ENCODE measurements at regions not wholly inside any gene's neighbourhood (a gene's known extent, or its start where the extent isn't known, plus 50 kb on each side); places are given as distances from the start of the nearest gene placed in this dataset.

DNA sequence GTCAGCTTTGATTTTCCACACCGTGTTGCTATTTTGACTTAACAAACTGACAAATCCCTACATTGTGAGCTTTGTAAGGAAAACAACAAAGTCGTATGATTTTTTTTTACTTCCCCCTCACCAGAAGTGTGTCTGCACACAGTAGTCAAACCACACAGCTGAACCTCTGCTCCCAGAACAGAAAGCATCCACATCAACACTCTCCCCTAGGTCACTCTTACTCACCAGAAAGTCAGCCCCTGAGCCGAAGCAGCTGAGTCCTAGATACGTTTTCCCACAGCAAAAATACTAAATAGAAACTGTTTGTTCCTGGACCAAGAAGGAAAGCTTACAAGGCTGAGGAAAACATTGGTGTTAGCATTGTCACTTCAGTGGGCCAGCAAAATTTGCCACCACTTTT is 305.7 kb downstream of the DHX15 start:
- WGBS = 41% methylated on average over 4 of the region's 4 CpGs
- H3K4me3 ChIP-seq (ENCODE audit: low read depth in 1 of 3, low read length in 3 of 3) = no peak overlapping the region
- H3K36me3 ChIP-seq (ENCODE audit: control insufficient read depth in 4 of 4, insufficient read depth in 3 of 4, low read depth in 1 of 4, low read length in 3 of 4) = no peaks in the 10 kb centered on the region
- H3K9me3 ChIP-seq (ENCODE audit: control insufficient read depth in 4 of 4, low read length in 3 of 4) = no peaks in the 10 kb centered on the region
- peak overlapping the region in 1 of 2 donors; percentile 73 for H3K27ac ChIP-seq (ENCODE audit: low read depth in 1 of 2, low read length in 2 of 2)
- TF ChIP-seq TAF1 (conservative IDR thresholded peaks at IDR 0.05) (no peak), NR2F2 (IDR thresholded peaks at IDR 0.05) (no peak), HNF4G (IDR thresholded peaks at IDR 0.05) (peak; percentile 15), REST (IDR thresholded peaks at IDR 0.05) (no peak), RXRA (IDR thresholded peaks at IDR 0.05) (peak; percentile 46 to 55), EGR1 (IDR thresholded peaks at IDR 0.05; ENCODE audit: low read depth in 2 of 2) (no peak), JUND (IDR thresholded peaks at IDR 0.05) (peak in 1 of 2 donors; percentile 21), FOXA1 (IDR thresholded peaks at IDR 0.05) (no peak), FOXA2 (IDR thresholded peaks at IDR 0.05) (no peak), SP1 (IDR thresholded peaks at IDR 0.05) (peak; percentile 67), GABPA (IDR thresholded peaks at IDR 0.05 in 1 of 2, conservative IDR thresholded peaks at IDR 0.05 in 1 of 2) (no peak), MAX (IDR thresholded peaks at IDR 0.05) (no peak), RAD21 (IDR thresholded peaks at IDR 0.05) (peak in 1 of 2 donors; percentile 18), YY1 (IDR thresholded peaks at IDR 0.05) (no peak), HNF4A (conservative IDR thresholded peaks at IDR 0.05) (peak; percentile 72 to 88)
- TF ChIP-seq, protein P1, sequence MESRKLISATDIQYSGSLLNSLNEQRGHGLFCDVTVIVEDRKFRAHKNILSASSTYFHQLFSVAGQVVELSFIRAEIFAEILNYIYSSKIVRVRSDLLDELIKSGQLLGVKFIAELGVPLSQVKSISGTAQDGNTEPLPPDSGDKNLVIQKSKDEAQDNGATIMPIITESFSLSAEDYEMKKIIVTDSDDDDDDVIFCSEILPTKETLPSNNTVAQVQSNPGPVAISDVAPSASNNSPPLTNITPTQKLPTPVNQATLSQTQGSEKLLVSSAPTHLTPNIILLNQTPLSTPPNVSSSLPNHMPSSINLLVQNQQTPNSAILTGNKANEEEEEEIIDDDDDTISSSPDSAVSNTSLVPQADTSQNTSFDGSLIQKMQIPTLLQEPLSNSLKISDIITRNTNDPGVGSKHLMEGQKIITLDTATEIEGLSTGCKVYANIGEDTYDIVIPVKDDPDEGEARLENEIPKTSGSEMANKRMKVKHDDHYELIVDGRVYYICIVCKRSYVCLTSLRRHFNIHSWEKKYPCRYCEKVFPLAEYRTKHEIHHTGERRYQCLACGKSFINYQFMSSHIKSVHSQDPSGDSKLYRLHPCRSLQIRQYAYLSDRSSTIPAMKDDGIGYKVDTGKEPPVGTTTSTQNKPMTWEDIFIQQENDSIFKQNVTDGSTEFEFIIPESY (IDR thresholded peaks at IDR 0.05) = no peak
- TF ChIP-seq, protein P2, sequence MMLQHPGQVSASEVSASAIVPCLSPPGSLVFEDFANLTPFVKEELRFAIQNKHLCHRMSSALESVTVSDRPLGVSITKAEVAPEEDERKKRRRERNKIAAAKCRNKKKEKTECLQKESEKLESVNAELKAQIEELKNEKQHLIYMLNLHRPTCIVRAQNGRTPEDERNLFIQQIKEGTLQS (IDR thresholded peaks at IDR 0.05) = no peak
- TF ChIP-seq, protein P3, sequence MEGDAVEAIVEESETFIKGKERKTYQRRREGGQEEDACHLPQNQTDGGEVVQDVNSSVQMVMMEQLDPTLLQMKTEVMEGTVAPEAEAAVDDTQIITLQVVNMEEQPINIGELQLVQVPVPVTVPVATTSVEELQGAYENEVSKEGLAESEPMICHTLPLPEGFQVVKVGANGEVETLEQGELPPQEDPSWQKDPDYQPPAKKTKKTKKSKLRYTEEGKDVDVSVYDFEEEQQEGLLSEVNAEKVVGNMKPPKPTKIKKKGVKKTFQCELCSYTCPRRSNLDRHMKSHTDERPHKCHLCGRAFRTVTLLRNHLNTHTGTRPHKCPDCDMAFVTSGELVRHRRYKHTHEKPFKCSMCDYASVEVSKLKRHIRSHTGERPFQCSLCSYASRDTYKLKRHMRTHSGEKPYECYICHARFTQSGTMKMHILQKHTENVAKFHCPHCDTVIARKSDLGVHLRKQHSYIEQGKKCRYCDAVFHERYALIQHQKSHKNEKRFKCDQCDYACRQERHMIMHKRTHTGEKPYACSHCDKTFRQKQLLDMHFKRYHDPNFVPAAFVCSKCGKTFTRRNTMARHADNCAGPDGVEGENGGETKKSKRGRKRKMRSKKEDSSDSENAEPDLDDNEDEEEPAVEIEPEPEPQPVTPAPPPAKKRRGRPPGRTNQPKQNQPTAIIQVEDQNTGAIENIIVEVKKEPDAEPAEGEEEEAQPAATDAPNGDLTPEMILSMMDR (IDR thresholded peaks at IDR 0.05; ENCODE audit: low read depth, low read length, missing input control) = no peak
- no peaks in the 10 kb centered on the region for H3K27me3 ChIP-seq (ENCODE audit: control insufficient read depth in 4 of 4, insufficient read depth in 4 of 4, low read length in 3 of 4)
- H3K9ac ChIP-seq (ENCODE audit: low read depth in 1 of 2, low read length in 2 of 2) = peak overlapping the region in 1 of 2 donors; percentile 33
- DNase-seq (ENCODE audit: low spot score) = no peak
- peaks cover 0 to 22% (median 15%) of the 10 kb centered on the region in 4 donors for H3K4me1 ChIP-seq (ENCODE audit: control insufficient read depth in 4 of 4, insufficient read depth in 4 of 4, low read length in 3 of 4)
